Uterus (tissue), 3 donors: ENCODE measurements at regions not wholly inside any gene's neighbourhood (a gene's known extent, or its start where the extent isn't known, plus 50 kb on each side); places are given as distances from the start of the nearest gene placed in this dataset.

Experiments used
- DNase-seq, 2 donors: peaks; one replicate each; pipeline ENCODE4 v3.0.0-alpha.2; 2019 to 2020
- H3K27ac ChIP-seq, 2 donors: fragments of 200-600 bp; sonication (generic); 1 replicate in 1 of 2; 2 replicates in 1 of 2; pipeline ENCODE4 v1.5.1; 2016 to 2018
- H3K27me3 ChIP-seq, 2 donors: fragments of 200-600 bp; sonication (generic); one replicate each; pipeline ENCODE4 v1.5.1; 2018 to 2019; ENCODE audit warnings: control low read depth in 1 of 2
- H3K36me3 ChIP-seq, 2 donors: fragments of 200-600 bp; sonication (generic); one replicate each; pipeline ENCODE4 v1.5.1; 2019; ENCODE audit warnings: control low read depth in 1 of 2
- H3K4me1 ChIP-seq, 2 donors: fragments of 200-600 bp; sonication (generic); one replicate each; pipeline ENCODE4 v1.5.1; 2018 to 2019; ENCODE audit warnings: control low read depth in 1 of 2
- H3K4me3 ChIP-seq, 2 donors: fragments of 200-600 bp; sonication (generic); 1 replicate in 1 of 2; 2 replicates in 1 of 2; pipeline ENCODE4 v1.5.1; 2018 to 2019; ENCODE audit warnings: mild to moderate bottlenecking in 1 of 2
- H3K9me3 ChIP-seq, 2 donors: fragments of 200-600 bp; sonication (generic); one replicate each; pipeline ENCODE4 v1.5.1; 2019; ENCODE audit warnings: control low read depth in 1 of 2
- POLR2A ChIP-seq, 2 donors: fragments of 450-650 bp; IDR thresholded peaks; one replicate each; pipeline ENCODE4 v1.6.1; 2016; ENCODE audit warnings: antibody characterized with exemption in 2 of 2, mild to moderate bottlenecking in 1 of 2, moderate library complexity in 1 of 2
- intact Hi-C: fragments of 100-400 bp; cut with DNase I; formaldehyde crosslinking; loops from one replicate; pipeline ENCODE4 v1.15.1; 2023; ENCODE audit warnings: low total_unique reads
- TF ChIP-seq, protein P1 (sequence below), 4 experiments: fragments of 200-600 bp in 2 of 4; fragments of 450-650 bp in 2 of 4; sonication (generic) in 2 of 4; IDR thresholded peaks; one replicate each; pipeline ENCODE4 v1.5.1; 2016 to 2019; ENCODE audit warnings: antibody characterized with exemption in 4 of 4, mild to moderate bottlenecking in 2 of 4, moderate library complexity in 1 of 4
- donor health status: DM: yes; HTN: yes; CAD: no.

GRCh38 chr4:107562316-107562715 is 157.7 kb downstream of the PAPSS1 start:
- Histone ChIP-seq H3K27me3 (no peaks in the 10 kb centered on the region), H3K27ac (no peak overlapping the region), H3K36me3 (no peaks in the 10 kb centered on the region), H3K4me3 (no peak overlapping the region), H3K4me1 (no peaks in the 10 kb centered on the region), H3K9me3 (no peaks in the 10 kb centered on the region)
- DNase-seq, result no peak
- intact Hi-C loops, result no loop called here
- TF ChIP-seq POLR2A (IDR thresholded peaks at IDR 0.05), result no peak
- TF ChIP-seq, protein P1, sequence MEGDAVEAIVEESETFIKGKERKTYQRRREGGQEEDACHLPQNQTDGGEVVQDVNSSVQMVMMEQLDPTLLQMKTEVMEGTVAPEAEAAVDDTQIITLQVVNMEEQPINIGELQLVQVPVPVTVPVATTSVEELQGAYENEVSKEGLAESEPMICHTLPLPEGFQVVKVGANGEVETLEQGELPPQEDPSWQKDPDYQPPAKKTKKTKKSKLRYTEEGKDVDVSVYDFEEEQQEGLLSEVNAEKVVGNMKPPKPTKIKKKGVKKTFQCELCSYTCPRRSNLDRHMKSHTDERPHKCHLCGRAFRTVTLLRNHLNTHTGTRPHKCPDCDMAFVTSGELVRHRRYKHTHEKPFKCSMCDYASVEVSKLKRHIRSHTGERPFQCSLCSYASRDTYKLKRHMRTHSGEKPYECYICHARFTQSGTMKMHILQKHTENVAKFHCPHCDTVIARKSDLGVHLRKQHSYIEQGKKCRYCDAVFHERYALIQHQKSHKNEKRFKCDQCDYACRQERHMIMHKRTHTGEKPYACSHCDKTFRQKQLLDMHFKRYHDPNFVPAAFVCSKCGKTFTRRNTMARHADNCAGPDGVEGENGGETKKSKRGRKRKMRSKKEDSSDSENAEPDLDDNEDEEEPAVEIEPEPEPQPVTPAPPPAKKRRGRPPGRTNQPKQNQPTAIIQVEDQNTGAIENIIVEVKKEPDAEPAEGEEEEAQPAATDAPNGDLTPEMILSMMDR (IDR thresholded peaks at IDR 0.05), result no peak

GRCh38 chr4:107561481-107561880 is 158.6 kb downstream of the PAPSS1 start:
- TF ChIP-seq, protein P1 (IDR thresholded peaks at IDR 0.05), result no peak
- no peak for TF ChIP-seq POLR2A (IDR thresholded peaks at IDR 0.05)
- H3K4me1 ChIP-seq, result no peaks in the 10 kb centered on the region
- no peaks in the 10 kb centered on the region for H3K36me3 ChIP-seq
- H3K4me3 ChIP-seq, result no peak overlapping the region
- no peaks in the 10 kb centered on the region for H3K9me3 ChIP-seq
- no peak for DNase-seq
- intact Hi-C loops, result no loop called here
- H3K27ac ChIP-seq, result no peak overlapping the region
- no peaks in the 10 kb centered on the region for H3K27me3 ChIP-seq

- DNase-seq, result no peak
- Histone ChIP-seq H3K4me1 (no peaks in the 10 kb centered on the region), H3K9me3 (no peaks in the 10 kb centered on the region), H3K36me3 (no peaks in the 10 kb centered on the region), H3K27me3 (no peaks in the 10 kb centered on the region), H3K4me3 (no peak overlapping the region), H3K27ac (no peak overlapping the region)
- intact Hi-C loops, result no loop called here
- TF ChIP-seq, protein P1 (IDR thresholded peaks at IDR 0.05), result no peak
- TF ChIP-seq POLR2A (IDR thresholded peaks at IDR 0.05), result no peak
Measured at GRCh38 chr4:107559653-107560052, 160.4 kb downstream of the PAPSS1 start.

DNA sequence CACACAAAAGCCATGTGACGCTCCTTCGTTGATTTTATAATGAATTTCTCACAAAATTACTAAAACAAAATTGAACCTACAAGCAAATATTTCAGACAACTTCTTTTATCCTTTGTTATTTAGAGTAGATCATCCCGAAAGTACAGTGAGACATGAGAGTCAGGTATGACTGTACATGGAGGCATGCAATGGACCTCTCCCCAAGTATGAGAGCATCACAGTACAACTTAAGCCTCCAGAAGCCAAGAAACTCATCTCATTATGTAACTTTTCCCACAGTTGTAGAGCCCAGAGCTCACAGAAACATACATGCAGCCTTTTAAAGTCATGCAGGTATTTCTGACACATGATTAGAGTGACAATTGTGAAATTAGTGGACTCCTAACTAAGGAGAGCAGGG is 167.7 kb downstream of the PAPSS1 start:
- intact Hi-C loops, result no loop called here
- no peaks in the 10 kb centered on the region for H3K27me3 ChIP-seq
- H3K27ac ChIP-seq, result no peak overlapping the region
- no peaks in the 10 kb centered on the region for H3K9me3 ChIP-seq
- no peak for TF ChIP-seq POLR2A (IDR thresholded peaks at IDR 0.05)
- TF ChIP-seq, protein P1 (IDR thresholded peaks at IDR 0.05), result no peak
- DNase-seq, result no peak
- no peaks in the 10 kb centered on the region for H3K4me1 ChIP-seq
- H3K36me3 ChIP-seq, result no peaks in the 10 kb centered on the region
- no peak overlapping the region for H3K4me3 ChIP-seq

DNA sequence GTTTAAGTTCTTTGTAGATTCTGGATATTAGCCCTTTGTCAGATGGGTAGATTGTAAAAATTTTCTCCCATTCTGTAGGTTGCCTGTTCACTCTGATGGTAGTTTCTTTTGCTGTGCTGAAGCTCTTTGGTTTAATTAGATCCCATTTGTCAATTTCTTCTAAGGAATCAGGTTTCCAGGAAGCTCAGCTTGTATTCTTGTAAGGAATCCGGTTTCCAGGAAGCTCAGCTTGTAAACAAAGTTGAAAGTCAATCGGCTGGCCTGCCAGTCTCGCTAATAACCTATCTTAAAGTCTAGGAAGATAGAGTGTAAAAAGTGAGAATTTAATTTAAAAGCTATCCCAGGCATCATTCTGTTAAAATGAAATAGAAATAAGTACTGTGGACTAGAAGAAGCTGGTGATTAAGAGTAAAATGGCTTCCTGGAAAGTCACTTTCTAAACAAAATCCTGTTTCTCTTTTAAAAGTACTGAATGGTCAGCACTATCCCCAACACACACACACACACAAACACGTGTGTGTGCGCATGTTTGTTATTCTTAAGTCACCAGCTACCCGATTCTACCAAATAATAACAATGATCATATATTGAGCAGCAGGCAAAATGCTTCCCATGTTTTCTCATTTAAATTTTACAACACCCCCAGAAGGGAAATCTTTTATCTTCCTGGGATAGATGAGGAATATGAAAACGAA is 171.7 kb downstream of the PAPSS1 start:
- DNase-seq, result no peak
- Histone ChIP-seq H3K4me1 (no peaks in the 10 kb centered on the region), H3K27me3 (no peaks in the 10 kb centered on the region), H3K9me3 (no peaks in the 10 kb centered on the region), H3K27ac (no peak overlapping the region), H3K4me3 (no peak overlapping the region), H3K36me3 (no peaks in the 10 kb centered on the region)
- TF ChIP-seq, protein P1 (IDR thresholded peaks at IDR 0.05), result no peak
- no peak for TF ChIP-seq POLR2A (IDR thresholded peaks at IDR 0.05)
- intact Hi-C loops, result no loop called here
